NT2/D1 (cell line): ENCODE measurements at regions not wholly inside any gene's neighbourhood (a gene's known extent, or its start where the extent isn't known, plus 50 kb on each side); places are given as distances from the start of the nearest gene placed in this dataset.

Experiments
- YY1 ChIP-seq: IDR thresholded peaks from 2 replicates; pipeline ENCODE4 v1.6.1; 2011; ENCODE audit not compliant: insufficient read length, insufficient read depth
- ZNF274 ChIP-seq: IDR thresholded peaks from 2 replicates; pipeline ENCODE4 v1.6.1; 2011; ENCODE audit warnings: mild to moderate bottlenecking, low read depth, low read length

GRCh38 chr1:242886137-242886536 lies 361.6 kb upstream of the PLD5 start:
- TF ChIP-seq YY1 = no peak
- TF ChIP-seq ZNF274 = no peak
